ENCODE measurements at regions not wholly inside any gene's neighbourhood (a gene's known extent, or its start where the extent isn't known, plus 50 kb on each side); places are given as distances from the start of the nearest gene placed in this dataset.

GRCh38 chr1:102498929-102499328 lies 502.2 kb upstream of the OLFM3 start:
- TF ChIP-seq POLR2A (IDR thresholded peaks at IDR 0.05), result no peak
- TF ChIP-seq, protein P1, sequence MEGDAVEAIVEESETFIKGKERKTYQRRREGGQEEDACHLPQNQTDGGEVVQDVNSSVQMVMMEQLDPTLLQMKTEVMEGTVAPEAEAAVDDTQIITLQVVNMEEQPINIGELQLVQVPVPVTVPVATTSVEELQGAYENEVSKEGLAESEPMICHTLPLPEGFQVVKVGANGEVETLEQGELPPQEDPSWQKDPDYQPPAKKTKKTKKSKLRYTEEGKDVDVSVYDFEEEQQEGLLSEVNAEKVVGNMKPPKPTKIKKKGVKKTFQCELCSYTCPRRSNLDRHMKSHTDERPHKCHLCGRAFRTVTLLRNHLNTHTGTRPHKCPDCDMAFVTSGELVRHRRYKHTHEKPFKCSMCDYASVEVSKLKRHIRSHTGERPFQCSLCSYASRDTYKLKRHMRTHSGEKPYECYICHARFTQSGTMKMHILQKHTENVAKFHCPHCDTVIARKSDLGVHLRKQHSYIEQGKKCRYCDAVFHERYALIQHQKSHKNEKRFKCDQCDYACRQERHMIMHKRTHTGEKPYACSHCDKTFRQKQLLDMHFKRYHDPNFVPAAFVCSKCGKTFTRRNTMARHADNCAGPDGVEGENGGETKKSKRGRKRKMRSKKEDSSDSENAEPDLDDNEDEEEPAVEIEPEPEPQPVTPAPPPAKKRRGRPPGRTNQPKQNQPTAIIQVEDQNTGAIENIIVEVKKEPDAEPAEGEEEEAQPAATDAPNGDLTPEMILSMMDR (IDR thresholded peaks at IDR 0.05), result no peak
